ENCODE measurements at regions not wholly inside any gene's neighbourhood (a gene's known extent, or its start where the extent isn't known, plus 50 kb on each side); places are given as distances from the start of the nearest gene placed in this dataset.

GRCh38 chr5:34488984-34489383 lies 167.1 kb upstream of the RAI14 start:
- H3K27ac ChIP-seq, result no peak overlapping the region
- peaks cover 0 to 41% (median 14%) of the 10 kb centered on the region in 4 donors for H3K4me1 ChIP-seq
- intact Hi-C loops (cut with DNase I), result no loop called here

GRCh38 chr5:34490506-34491250 lies 165.4 kb upstream of the RAI14 start:
- no peaks in the 10 kb centered on the region for H3K27me3 ChIP-seq
- H3K9me3 ChIP-seq, result no peaks in the 10 kb centered on the region
- no peak for TF ChIP-seq CTCF (IDR thresholded peaks at IDR 0.05)
- TF ChIP-seq POLR2A (IDR thresholded peaks at IDR 0.05), result no peak
- H3K36me3 ChIP-seq, result no peaks in the 10 kb centered on the region
- peaks cover 0 to 29% (median 6%) of the 10 kb centered on the region in 4 donors for H3K4me1 ChIP-seq
- 95% methylated on average over 4 of the region's 14 CpGs for WGBS (ENCODE audit: insufficient coverage, low coverage, low lambda C conversion rate, missing lambda C conversion rate)
- intact Hi-C loops (cut with DNase I), result no loop called here
- no peak for ATAC-seq
- DNase-seq, result no peak
- H3K4me3 ChIP-seq, result no peak overlapping the region
- H3K27ac ChIP-seq, result no peak overlapping the region

More at GRCh38 chr5:34488984-34489383, 167.1 kb upstream of the RAI14 start:
- no peak for DNase-seq
- Histone ChIP-seq H3K9me3 (no peaks in the 10 kb centered on the region), H3K27me3 (no peaks in the 10 kb centered on the region), H3K36me3 (no peaks in the 10 kb centered on the region), H3K4me3 (no peak overlapping the region)
- WGBS (ENCODE audit: insufficient coverage, low coverage, low lambda C conversion rate, missing lambda C conversion rate), result 53% methylated on average over 3 of the region's 4 CpGs
- no peak for TF ChIP-seq POLR2A (IDR thresholded peaks at IDR 0.05)
- TF ChIP-seq CTCF (IDR thresholded peaks at IDR 0.05), result no peak
- no peak for ATAC-seq

GRCh38 chr5:34491251-34491620 lies 164.9 kb upstream of the RAI14 start:
- H3K36me3 ChIP-seq, result no peaks in the 10 kb centered on the region
- TF ChIP-seq CTCF (IDR thresholded peaks at IDR 0.05), result no peak
- H3K9me3 ChIP-seq, result no peaks in the 10 kb centered on the region
- no peak overlapping the region for H3K4me3 ChIP-seq
- intact Hi-C loops (cut with DNase I), result no loop called here
- ATAC-seq (no peak), DNase-seq (no peak)
- 73% methylated on average over 3 of the region's 6 CpGs for WGBS (ENCODE audit: insufficient coverage, low coverage, low lambda C conversion rate, missing lambda C conversion rate)
- peaks cover 0 to 25% (median 6%) of the 10 kb centered on the region in 4 donors for H3K4me1 ChIP-seq
- H3K27ac ChIP-seq, result no peak overlapping the region
- H3K27me3 ChIP-seq, result no peaks in the 10 kb centered on the region

- WGBS (ENCODE audit: insufficient coverage, low coverage, low lambda C conversion rate, missing lambda C conversion rate), result 69% methylated on average over 3 of the region's 3 CpGs
- H3K4me1 ChIP-seq, result peaks cover 0 to 17% (median 0%) of the 10 kb centered on the region in 4 donors
- H3K9me3 ChIP-seq, result no peaks in the 10 kb centered on the region
- no peaks in the 10 kb centered on the region for H3K36me3 ChIP-seq
- no peak for TF ChIP-seq CTCF (IDR thresholded peaks at IDR 0.05)
- TF ChIP-seq POLR2A (IDR thresholded peaks at IDR 0.05), result no peak
- DNase-seq (no peak), ATAC-seq (no peak)
- H3K4me3 ChIP-seq, result no peak overlapping the region
- no peaks in the 10 kb centered on the region for H3K27me3 ChIP-seq
- intact Hi-C loops (cut with DNase I), result no loop called here
- no peak overlapping the region for H3K27ac ChIP-seq
Measured at GRCh38 chr5:34494111-34494755, 161.9 kb upstream of the RAI14 start.

Data from right lobe of liver (tissue), 6 donors.